GM12891 (cell line): ENCODE measurements at regions not wholly inside any gene's neighbourhood (a gene's known extent, or its start where the extent isn't known, plus 50 kb on each side); places are given as distances from the start of the nearest gene placed in this dataset.

Source experiments
- DNase-seq: peaks from one replicate; pipeline ENCODE4 v3.0.0; 2011; ENCODE audit warnings: low spot score; ENCODE audit not compliant: insufficient read length
- FAIRE-seq: peaks from 2 replicates; lab custom pipeline; 2011; peaks lifted over from hg19 to GRCh38; lab: Jason Lieb, UNC
- PAX5 ChIP-seq: IDR thresholded peaks from 2 replicates; pipeline ENCODE4 v1.6.1; 2011; ENCODE audit warnings: low read length, moderate library complexity, mild to moderate bottlenecking; ENCODE audit not compliant: insufficient read depth, severe bottlenecking
- POLR2A ChIP-seq: IDR thresholded peaks from 2 replicates; pipeline ENCODE4 v1.6.1; 2011; ENCODE audit warnings: low read depth, low read length, control low read depth
- POLR2AphosphoS5 ChIP-seq: IDR thresholded peaks from 2 replicates; pipeline ENCODE4 v1.6.1; 2011; ENCODE audit warnings: low read depth, low read length, control low read depth
- POU2F2 ChIP-seq: IDR thresholded peaks from 2 replicates; pipeline ENCODE4 v1.6.1; 2011; ENCODE audit warnings: low read depth, mild to moderate bottlenecking, control low read depth, low read length, moderate library complexity
- SPI1 ChIP-seq: IDR thresholded peaks from 2 replicates; pipeline ENCODE4 v1.6.1; 2011; ENCODE audit warnings: low read depth, low read length, control low read depth
- TAF1 ChIP-seq: IDR thresholded peaks from 2 replicates; pipeline ENCODE4 v1.6.1; 2011; ENCODE audit warnings: low read depth, low read length, control low read depth

GRCh38 chr5:164052536-164053093 lies 547.2 kb downstream of the MAT2B start:
- TF ChIP-seq PAX5 (no peak), SPI1 (no peak), TAF1 (no peak), POLR2AphosphoS5 (no peak), POU2F2 (no peak), POLR2A (no peak)
- DNase-seq (no peak), FAIRE-seq (no peak)

GRCh38 chr5:164053123-164053522 lies 547.7 kb downstream of the MAT2B start:
- no peak for TF ChIP-seq POU2F2
- no peak for TF ChIP-seq POLR2AphosphoS5
- no peak for TF ChIP-seq POLR2A
- TF ChIP-seq PAX5, result no peak
- DNase-seq, result no peak
- FAIRE-seq, result no peak

GRCh38 chr5:164054461-164054860 lies 549.0 kb downstream of the MAT2B start:
- DNase-seq (no peak), FAIRE-seq (no peak)
- TF ChIP-seq POU2F2, result no peak
- no peak for TF ChIP-seq POLR2AphosphoS5
- no peak for TF ChIP-seq PAX5
- TF ChIP-seq TAF1, result no peak
- no peak for TF ChIP-seq POLR2A
- TF ChIP-seq SPI1, result no peak

- FAIRE-seq (no peak), DNase-seq (no peak)
- TF ChIP-seq POLR2AphosphoS5 (no peak), POLR2A (no peak), POU2F2 (no peak), SPI1 (no peak), TAF1 (no peak), PAX5 (no peak)
These were observed 551.7 kb downstream of the MAT2B start for GRCh38 chr5:164057121-164057520.

- TF ChIP-seq TAF1 (no peak), SPI1 (no peak)
- FAIRE-seq, result no peak
- DNase-seq, result no peak
These were observed 553.2 kb downstream of the MAT2B start for GRCh38 chr5:164058621-164059020.

- FAIRE-seq (no peak), DNase-seq (no peak)
- TF ChIP-seq PAX5 (no peak), POLR2AphosphoS5 (no peak), POLR2A (no peak), TAF1 (no peak), SPI1 (no peak), POU2F2 (no peak)
These were observed 554.1 kb downstream of the MAT2B start for GRCh38 chr5:164059471-164059870.

GRCh38 chr5:164060786-164061355 lies 555.5 kb downstream of the MAT2B start:
- FAIRE-seq (no peak), DNase-seq (no peak)
- TF ChIP-seq PAX5, result no peak
- no peak for TF ChIP-seq POLR2A
- no peak for TF ChIP-seq POLR2AphosphoS5

GRCh38 chr5:164062304-164062703 lies 556.9 kb downstream of the MAT2B start:
- no peak for FAIRE-seq
- no peak for TF ChIP-seq TAF1
- no peak for TF ChIP-seq SPI1
- no peak for TF ChIP-seq POLR2AphosphoS5
- no peak for TF ChIP-seq PAX5
- TF ChIP-seq POLR2A, result no peak
- no peak for TF ChIP-seq POU2F2
- DNase-seq, result no peak

- TF ChIP-seq POLR2A (no peak), TAF1 (no peak), POU2F2 (no peak), PAX5 (no peak), SPI1 (no peak), POLR2AphosphoS5 (no peak)
- DNase-seq (no peak), FAIRE-seq (no peak)
These were observed 559.8 kb downstream of the MAT2B start for GRCh38 chr5:164065266-164065665.

- TF ChIP-seq POLR2AphosphoS5 (no peak), POU2F2 (no peak), POLR2A (no peak), PAX5 (no peak), SPI1 (no peak), TAF1 (no peak)
- FAIRE-seq, result no peak
- no peak for DNase-seq
These were observed 566.3 kb downstream of the MAT2B start for GRCh38 chr5:164071671-164072070.

GRCh38 chr5:164073081-164073480 lies 567.7 kb downstream of the MAT2B start:
- FAIRE-seq (no peak), DNase-seq (no peak)
- no peak for TF ChIP-seq SPI1
- TF ChIP-seq POLR2A, result no peak
- no peak for TF ChIP-seq PAX5
- no peak for TF ChIP-seq TAF1
- TF ChIP-seq POU2F2, result no peak
- no peak for TF ChIP-seq POLR2AphosphoS5
